K562 (cell line): ENCODE measurements at regions not wholly inside any gene's neighbourhood (a gene's known extent, or its start where the extent isn't known, plus 50 kb on each side); places are given as distances from the start of the nearest gene placed in this dataset.

Source experiments
- ZC3H4 ChIP-seq: sonication (generic); formaldehyde crosslinking; IDR thresholded peaks from 2 replicates; pipeline ENCODE4 v1.9.0; 2021; ENCODE audit warnings: missing genetic modification reagents, borderline replicate concordance
- TF ChIP-seq, protein P1 (sequence below), 3 experiments: IDR thresholded peaks in 2 of 3; conservative IDR thresholded peaks in 1 of 3; 2 replicates each; pipeline ENCODE4 v1.5.1; 2011 to 2012; ENCODE audit warnings: low read length in 3 of 3, mild to moderate bottlenecking in 3 of 3, control low read depth in 2 of 3, improper control_type of control experiment in 1 of 3, inconsistent platforms in 1 of 3, low read depth in 1 of 3, mixed read lengths in 1 of 3, moderate library complexity in 1 of 3; ENCODE audit not compliant: insufficient read depth in 2 of 3
- TF ChIP-seq, protein P2 (sequence below): fragments of 250-450 bp; sonication (Bioruptor Pico); IDR thresholded peaks from 2 replicates; pipeline ENCODE4 v1.8.0; 2021; ENCODE audit warnings: mild to moderate bottlenecking, moderate library complexity

DNA sequence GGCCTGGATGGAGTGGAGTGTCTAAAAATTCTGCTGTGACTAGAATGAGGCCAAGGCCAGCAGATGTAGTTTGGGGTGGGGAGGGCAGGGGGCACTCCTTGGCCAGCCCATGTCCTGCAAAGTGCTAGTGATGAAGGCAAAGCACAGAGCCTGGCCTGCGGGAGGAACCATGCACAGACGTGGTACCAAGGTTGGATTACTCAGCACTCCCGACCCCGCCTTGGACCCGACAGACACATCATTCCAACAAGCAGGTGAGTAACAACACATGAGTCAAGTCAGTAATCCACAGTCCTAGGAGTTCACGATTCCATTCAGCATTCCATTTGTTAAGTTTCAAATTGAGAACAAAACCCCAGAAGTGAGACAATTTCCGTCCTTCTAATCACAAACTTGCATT, 317.3 kb downstream of the TCERG1L start:
- TF ChIP-seq, protein P1, sequence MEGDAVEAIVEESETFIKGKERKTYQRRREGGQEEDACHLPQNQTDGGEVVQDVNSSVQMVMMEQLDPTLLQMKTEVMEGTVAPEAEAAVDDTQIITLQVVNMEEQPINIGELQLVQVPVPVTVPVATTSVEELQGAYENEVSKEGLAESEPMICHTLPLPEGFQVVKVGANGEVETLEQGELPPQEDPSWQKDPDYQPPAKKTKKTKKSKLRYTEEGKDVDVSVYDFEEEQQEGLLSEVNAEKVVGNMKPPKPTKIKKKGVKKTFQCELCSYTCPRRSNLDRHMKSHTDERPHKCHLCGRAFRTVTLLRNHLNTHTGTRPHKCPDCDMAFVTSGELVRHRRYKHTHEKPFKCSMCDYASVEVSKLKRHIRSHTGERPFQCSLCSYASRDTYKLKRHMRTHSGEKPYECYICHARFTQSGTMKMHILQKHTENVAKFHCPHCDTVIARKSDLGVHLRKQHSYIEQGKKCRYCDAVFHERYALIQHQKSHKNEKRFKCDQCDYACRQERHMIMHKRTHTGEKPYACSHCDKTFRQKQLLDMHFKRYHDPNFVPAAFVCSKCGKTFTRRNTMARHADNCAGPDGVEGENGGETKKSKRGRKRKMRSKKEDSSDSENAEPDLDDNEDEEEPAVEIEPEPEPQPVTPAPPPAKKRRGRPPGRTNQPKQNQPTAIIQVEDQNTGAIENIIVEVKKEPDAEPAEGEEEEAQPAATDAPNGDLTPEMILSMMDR (IDR thresholded peaks at IDR 0.05 in 2 of 3, conservative IDR thresholded peaks at IDR 0.05 in 1 of 3; ENCODE audit: insufficient read depth in 2 of 3, low read depth in 1 of 3, low read length in 3 of 3): no peak
- TF ChIP-seq ZC3H4 (CRISPR knock-in tag): no peak
- TF ChIP-seq, protein P2, sequence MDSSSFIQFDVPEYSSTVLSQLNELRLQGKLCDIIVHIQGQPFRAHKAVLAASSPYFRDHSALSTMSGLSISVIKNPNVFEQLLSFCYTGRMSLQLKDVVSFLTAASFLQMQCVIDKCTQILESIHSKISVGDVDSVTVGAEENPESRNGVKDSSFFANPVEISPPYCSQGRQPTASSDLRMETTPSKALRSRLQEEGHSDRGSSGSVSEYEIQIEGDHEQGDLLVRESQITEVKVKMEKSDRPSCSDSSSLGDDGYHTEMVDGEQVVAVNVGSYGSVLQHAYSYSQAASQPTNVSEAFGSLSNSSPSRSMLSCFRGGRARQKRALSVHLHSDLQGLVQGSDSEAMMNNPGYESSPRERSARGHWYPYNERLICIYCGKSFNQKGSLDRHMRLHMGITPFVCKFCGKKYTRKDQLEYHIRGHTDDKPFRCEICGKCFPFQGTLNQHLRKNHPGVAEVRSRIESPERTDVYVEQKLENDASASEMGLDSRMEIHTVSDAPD (CRISPR knock-in tag): no peak
